NCI-H2029 treated with DMSO at 0.1 percent for 48 hours (cell line): ENCODE measurements at regions not wholly inside any gene's neighbourhood (a gene's known extent, or its start where the extent isn't known, plus 50 kb on each side); places are given as distances from the start of the nearest gene placed in this dataset.

Source experiments
- DNase-seq: peaks from one replicate; lab custom pipeline; 2025; lab: John Stamatoyannopoulos, UW

GRCh38 chr15:57823325-57823882 is 116.9 kb downstream of the POLR2M start:
- no peak for DNase-seq

GRCh38 chr15:57824186-57824585 is 117.7 kb downstream of the POLR2M start:
- DNase-seq = no peak

DNA sequence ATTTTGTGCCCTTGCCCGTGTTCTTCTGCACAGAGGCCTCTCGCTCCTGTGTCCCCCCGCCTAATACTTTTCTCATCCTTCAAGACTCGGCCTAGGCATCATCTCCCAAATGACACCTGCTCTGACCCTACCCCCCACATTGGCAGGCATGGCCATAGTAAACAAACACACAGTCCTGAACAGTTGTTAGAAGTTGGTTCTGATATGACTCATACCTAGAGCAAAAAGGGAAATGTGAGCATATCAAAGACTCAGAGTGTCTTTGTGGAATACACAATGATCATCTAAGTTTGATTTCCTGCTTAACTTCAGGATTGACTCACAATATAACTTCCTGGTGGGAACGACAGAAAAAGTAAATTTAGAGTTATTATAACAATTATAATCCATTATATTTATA is 120.5 kb downstream of the POLR2M start:
- no peak for DNase-seq

DNA sequence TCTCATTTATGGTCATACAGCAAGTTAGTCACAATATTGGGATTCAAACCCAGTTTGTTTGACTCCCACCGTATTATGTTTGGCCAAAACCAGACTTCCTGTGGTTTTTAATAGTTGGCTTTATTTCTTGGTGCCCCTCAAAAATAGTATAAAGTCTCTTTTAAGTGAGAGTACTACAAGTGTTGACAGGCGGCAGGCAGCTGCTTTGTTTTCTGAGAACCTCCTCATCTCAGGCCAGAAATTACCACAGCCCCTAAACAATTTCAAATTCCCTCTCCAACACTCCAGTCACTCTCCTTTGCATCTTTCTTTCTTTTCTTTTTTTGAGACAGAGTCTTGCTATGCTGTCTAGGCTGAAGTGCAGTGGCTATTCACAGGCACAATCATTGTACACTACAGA is 121.5 kb downstream of the POLR2M start:
- no peak for DNase-seq

DNA sequence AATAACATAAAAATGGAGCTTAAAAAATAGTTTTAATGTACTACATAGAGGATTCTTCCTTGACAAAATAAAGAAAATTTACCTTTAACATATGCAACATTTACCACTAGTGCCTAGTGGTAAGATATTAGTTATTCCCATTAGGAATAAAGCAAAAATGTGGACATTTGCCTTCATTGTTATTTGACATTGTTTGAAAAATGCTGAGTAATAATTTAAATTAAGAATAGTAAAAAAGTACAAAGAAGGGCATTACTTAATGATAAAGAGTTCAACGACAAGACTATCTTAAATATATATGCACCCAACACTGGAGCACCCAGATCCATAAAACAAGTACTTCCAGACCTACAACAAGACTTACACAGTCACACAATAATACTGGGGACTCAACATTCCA is 125.7 kb downstream of the POLR2M start:
- no peak for DNase-seq

DNA sequence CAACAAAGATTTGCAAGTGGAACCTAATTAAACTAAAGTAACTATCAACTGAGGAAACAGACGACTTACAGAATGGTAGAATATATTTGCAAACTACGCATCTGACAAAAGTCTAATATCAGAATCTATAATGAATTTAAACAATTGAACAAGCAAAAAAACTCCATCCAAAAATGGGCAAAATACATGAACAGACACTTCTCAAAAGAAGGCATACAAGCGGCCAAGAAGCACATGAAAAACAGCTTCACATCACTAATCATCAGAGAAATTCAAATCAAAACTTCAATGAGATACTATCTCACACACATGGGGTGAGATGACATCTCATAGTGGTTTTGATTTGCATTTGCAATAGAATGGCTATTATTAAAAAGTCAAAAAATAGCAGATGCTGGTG is 128.6 kb downstream of the POLR2M start:
- no peak for DNase-seq

DNA sequence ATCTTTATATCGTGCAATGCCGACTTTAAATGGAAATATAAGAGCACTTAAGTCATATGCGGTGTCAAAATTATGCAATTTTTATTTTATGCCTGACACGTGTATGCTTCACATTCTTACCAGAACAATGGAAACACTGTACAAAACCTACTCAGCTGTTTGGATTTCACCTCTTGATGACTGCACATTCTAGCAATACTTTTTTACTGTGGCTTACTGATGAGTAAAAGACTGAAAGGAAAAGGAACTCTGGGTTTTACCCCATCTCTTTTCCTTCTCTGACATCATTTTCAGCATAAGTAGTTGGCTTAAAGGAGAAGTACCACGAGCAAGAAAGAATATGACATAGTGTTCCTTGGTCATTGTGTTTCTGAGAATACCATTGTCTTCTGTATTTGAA is 142.8 kb downstream of the POLR2M start:
- no peak for DNase-seq

DNA sequence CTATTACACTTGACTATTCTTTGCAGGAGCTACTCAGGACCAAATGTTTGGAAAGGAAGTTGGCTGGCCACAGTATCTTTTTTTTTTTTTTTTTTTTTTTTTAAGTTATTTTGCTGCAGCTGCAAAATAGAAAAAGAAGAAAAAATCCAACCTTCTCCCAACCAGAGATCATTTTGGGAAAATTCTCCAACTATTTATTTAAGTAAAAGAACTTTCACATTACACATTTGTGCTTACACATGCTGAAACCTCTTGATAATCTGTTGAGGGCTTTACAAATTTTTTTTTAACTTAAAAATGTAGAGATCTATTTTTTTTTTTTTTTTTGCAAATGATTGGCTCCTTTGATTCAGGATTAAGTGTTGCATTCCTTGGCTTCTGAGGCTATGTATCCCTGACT is 148.0 kb downstream of the POLR2M start:
- no peak for DNase-seq

- no peak for DNase-seq
These were observed 151.4 kb downstream of the POLR2M start for GRCh38 chr15:57857871-57858270.

DNA sequence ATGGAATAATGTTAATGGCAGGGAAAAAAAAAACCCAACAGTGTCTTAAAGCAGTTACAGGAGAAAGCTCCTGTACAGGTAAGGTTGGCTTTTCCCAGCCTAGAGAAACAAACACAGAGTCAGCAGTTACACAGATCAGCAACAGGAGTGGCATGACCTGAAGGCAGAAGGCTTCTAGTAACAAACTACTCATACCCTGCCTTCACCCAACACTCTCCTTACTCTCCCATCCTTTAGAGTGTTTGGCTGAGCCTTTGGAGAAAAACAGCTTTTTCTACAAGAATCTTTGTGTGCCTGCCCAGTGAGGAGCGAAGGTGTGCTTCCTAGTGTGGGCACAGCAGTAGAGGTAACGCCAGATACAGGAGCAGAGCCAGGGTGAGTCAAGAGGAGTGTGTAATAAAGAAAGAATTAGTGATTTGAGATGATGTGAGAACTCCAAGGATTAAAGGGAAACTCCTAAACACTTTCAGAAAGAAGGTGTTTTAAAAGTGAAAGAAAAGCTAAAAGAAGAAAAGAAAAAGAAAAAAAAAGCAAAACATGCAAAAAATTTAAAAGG is 152.7 kb downstream of the POLR2M start:
- no peak for DNase-seq

- peak; percentile 47 for DNase-seq
These were observed 154.6 kb downstream of the POLR2M start for GRCh38 chr15:57861034-57861638.

DNA sequence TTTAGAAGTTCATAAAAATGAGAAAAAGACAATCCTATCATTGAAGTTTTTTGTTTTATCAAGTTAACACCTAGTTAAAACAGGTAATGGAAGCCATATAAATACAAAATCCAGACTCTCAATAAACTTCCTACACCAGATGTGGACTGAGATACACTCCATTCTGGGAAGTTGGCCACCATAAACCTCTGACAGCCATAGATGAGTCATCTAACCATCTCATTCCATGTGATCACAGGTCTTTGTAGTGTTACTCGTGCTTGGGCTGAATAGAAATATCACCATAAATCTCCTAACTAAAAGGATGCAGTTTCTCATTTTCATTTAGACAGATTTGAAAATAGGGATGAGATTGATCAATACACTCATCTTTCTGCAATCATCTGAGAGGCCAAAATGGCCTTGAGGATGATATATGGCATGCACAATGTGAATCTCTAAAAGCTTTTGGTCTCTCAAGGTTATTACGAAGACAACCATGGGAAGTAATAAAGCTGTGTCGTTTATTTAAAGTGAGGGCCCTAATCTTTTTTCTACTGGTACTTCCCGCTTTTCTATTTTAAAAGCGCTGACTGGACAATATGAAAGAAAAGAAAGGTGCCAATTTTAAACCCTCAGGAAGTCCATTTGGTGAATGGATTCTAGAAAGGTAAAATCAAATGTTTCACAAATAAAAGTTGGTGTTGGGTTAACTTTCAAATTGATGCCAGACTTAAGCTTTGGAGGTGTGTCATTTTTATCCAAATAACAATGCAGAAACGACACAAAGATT is 155.5 kb downstream of the POLR2M start:
- DNase-seq = no peak

DNA sequence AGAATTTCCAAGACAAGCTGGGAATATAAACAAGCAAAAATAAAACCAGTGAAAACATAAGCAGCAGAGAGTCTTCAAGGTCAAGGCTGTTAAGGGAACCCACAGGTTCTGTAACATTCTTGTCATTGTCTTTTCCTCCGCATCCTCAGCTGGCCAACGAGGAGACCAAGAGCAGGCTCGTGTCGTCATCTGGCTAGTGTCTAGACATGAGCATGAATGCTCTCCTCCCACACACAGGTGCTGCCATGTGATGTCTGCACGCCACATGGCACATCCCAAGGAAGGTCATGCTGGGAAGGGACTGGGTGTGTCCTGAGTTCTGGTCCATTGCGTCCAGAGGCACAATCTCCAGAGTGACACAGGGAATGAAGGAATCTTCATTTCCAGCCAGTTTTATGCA is 156.2 kb downstream of the POLR2M start:
- DNase-seq = no peak

DNA sequence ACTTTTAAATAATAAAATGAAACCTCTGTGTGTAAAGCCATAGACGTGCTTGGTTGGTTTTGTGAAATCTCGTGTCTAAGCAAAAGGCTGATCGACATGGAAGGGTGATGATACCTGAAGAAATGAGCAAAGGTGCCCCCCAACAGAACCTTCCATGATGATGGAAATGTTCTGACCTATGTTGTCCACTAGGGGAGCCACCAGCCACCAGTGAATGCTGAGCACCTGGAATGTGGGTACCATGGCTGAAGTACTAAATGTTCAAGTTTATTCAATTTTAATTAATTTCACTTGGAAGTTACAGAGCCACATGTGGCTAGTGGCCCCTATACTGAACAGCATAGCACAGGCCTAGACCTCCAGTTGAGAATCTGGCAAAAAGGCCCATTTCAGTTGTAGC is 158.8 kb downstream of the POLR2M start:
- no peak for DNase-seq

GRCh38 chr15:57866149-57866736 is 159.7 kb downstream of the POLR2M start:
- no peak for DNase-seq

DNA sequence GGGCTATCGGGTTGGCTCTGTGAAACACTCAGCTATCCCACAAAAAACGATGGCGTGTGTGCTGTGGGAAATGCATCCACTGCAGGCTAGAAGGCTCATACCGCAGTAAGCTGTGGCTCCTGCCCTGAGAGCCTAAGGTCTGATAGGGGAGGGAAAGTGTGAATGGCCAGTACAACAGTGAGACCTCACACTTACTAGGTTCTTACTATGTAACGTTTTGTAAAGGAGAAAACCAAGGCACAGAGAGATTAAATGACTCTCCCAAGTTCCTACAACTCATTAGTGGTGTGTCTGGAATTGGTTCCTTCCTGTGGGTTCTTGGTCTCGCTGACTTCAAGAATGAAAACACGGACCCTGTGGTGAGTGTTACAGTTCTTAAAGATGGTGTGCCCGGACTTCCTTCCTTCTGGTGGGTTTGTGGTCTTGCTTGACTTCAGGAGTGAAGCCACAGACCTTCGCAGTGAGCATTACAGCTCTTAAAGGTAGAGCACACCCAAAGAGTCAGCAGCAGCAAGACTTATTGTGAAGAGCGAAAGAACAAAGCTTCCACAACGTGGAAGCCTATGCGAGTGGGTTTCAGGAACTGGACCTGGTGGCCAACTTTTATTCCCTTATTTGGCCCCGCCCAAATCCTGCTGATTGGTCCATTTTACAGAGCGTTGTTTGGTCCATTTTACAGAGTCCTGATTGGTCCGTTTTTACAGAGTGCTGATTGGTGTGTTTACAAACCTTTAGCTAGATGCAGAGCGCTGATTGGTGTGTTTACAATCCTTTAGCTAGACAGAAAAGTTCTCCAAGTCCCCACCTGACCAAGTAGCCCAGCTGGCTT is 161.7 kb downstream of the POLR2M start:
- DNase-seq = no peak

DNA sequence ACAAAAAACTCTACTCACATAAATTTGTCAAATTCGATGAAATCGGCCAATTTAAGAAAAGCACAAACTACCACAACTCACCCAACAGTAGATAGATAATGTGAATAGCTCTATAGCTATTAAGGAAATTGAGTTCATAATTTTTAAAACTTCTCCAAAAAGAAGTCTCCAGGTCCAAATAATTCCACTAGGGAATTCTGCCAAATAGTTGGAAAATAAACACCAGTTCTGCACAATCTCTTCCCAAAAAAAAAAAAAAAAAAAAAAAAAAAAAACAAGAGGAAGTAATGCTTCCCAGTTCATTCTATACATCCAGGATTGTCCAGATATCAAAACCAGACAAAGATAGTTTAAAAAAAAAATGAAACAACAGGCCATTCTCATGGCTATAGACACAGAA is 164.2 kb downstream of the POLR2M start:
- DNase-seq = no peak

DNA sequence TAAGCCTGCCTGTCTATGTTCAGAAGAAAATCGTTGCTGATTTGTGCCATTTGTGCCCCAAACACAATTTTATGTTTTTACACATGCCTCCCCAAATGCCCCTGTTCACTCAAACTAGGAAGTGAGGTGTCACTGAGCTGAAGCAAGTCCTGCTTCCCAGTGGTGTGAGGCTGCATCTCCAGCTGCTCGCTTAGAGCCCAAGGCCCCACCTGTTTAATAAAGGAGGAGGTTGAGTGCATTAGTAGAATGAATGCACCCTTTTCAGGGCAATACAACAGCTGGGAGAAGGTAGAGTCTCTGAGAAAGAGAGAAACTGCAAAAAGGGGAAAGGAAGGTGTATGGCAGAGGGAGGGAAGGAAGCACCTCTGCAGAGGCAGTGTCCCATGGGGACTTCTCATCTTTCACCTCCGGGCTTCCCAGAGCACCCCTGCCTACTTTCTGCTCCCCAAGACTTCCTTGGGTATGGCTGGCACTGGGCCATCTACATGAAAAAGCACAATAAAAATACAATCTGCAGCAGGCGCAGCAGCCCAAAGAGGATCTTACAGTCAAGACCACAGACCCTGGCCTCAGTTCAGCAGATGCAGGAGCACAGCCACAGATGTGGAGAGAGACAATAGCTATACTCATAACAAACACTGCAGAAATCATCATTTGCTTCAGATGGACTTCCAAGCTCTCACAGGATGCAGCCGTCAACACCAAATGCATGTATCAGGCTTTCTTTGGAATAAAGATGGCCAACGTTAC is 165.9 kb downstream of the POLR2M start:
- no peak for DNase-seq

GRCh38 chr15:57873564-57874209 is 167.2 kb downstream of the POLR2M start:
- no peak for DNase-seq

GRCh38 chr15:57875347-57875746 is 168.8 kb downstream of the POLR2M start:
- DNase-seq = no peak

DNA sequence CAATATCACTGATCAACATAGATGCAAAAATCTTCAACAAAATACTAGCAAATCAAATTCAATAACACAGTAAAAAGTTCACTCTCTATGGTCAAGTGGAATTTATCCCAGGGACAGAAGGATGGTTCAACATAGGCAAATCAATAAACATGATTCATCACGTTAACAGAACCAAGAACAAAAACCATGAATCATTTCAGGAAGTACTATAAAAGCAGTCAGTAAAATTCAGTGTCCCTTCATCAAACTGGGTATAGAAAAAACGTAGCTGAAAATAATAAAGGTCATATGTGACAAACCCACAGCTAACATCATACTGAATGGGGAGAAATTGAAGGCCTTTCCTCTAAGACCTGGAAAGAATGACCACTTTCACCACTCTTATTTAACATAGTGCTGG is 172.1 kb downstream of the POLR2M start:
- no peak for DNase-seq
